ENCODE measurements at regions not wholly inside any gene's neighbourhood (a gene's known extent, or its start where the extent isn't known, plus 50 kb on each side); places are given as distances from the start of the nearest gene placed in this dataset.

DNA sequence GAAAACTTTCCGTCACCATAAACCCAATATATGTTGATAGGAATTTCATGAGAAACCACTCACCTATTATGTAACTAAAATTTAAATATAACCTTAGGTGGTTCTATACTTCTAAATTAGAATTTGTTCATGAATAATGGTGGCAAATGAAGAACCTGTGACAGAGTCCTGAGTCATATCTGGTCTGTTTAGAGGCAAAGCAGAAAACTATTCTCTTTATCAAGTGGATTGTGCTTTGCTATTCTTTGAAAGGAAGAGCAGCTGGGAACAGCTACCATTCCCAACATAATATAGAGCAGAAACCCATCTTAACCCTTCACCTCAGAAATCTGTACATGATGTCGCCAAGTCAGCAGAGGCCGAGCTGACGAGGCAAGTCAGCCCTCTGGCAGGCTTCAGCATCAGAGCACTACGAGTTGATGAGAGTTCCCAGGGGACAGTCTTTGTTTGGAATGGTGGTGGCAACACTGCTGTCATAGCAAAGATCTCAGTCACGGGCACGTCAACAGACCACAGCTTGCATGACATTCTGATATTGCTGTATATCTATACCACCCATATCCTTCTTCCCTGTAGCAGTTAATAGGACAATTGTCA, 631.9 kb upstream of the CA10 start:
- 65 to 77% methylated on average over 7 of the region's 7 CpGs for WGBS, 2 donors
- TF ChIP-seq POLR2A (IDR thresholded peaks at IDR 0.05), result no peak
- TF ChIP-seq, protein P1, sequence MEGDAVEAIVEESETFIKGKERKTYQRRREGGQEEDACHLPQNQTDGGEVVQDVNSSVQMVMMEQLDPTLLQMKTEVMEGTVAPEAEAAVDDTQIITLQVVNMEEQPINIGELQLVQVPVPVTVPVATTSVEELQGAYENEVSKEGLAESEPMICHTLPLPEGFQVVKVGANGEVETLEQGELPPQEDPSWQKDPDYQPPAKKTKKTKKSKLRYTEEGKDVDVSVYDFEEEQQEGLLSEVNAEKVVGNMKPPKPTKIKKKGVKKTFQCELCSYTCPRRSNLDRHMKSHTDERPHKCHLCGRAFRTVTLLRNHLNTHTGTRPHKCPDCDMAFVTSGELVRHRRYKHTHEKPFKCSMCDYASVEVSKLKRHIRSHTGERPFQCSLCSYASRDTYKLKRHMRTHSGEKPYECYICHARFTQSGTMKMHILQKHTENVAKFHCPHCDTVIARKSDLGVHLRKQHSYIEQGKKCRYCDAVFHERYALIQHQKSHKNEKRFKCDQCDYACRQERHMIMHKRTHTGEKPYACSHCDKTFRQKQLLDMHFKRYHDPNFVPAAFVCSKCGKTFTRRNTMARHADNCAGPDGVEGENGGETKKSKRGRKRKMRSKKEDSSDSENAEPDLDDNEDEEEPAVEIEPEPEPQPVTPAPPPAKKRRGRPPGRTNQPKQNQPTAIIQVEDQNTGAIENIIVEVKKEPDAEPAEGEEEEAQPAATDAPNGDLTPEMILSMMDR (IDR thresholded peaks at IDR 0.05), result no peak
- no peak for DNase-seq (ENCODE audit: low spot score in 2 of 2)
- intact Hi-C loops (cut with DNase I; ENCODE audit: low total_unique reads), result no loop called here
- H3K4me3 ChIP-seq (ENCODE audit: low read depth, poor library complexity, severe bottlenecking), result no peak overlapping the region

DNA sequence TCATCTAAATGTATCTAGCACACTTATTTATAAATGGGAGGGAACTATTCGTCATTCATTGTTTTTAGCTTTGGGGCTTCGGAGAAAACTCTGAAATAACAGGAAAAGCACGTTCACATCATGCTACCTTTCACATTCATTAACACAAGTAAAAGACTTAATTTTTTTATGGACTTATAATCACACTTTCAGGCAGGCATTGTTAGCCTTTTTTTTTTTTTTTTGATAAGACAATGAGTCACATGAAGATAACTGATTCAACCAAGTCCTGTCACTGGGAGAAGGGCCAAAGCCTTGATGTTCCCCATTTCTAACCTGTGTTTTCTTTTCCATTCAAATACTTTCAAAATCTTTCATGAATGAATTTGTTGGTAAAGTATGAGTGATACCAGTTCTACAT, 631.3 kb upstream of the CA10 start:
- intact Hi-C loops (cut with DNase I; ENCODE audit: low total_unique reads), result no loop called here
- no peak for DNase-seq (ENCODE audit: low spot score in 2 of 2)
- no peak for TF ChIP-seq POLR2A (IDR thresholded peaks at IDR 0.05)
- TF ChIP-seq, protein P1 (IDR thresholded peaks at IDR 0.05), result no peak
- WGBS, 2 donors, result 43 to 49% methylated on average over 3 of the region's 3 CpGs
- no peak overlapping the region for H3K4me3 ChIP-seq (ENCODE audit: low read depth, poor library complexity, severe bottlenecking)

DNA sequence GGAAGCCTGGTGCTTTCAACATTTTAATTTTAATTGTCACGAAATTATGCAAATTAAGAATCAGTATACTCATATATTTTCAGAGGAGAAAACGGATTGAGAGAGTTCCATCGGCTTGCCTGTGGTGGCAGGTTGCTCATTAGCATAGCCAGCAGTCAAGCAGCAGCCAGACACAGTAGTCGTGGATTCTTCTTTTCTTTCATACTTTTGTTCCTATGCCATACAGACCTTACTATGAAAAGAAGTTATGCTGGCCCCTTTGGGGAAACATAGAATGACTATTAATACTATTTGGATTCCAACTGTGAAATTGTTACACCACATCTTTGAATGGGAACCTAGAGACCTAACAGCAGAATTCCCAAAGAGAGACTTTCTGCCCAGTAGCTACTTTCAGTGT, 617.7 kb upstream of the CA10 start:
- 26 to 50% methylated on average over 4 of the region's 4 CpGs for WGBS, 2 donors
- DNase-seq (ENCODE audit: low spot score in 2 of 2), result no peak
- no peak overlapping the region for H3K4me3 ChIP-seq (ENCODE audit: low read depth, poor library complexity, severe bottlenecking)

DNA sequence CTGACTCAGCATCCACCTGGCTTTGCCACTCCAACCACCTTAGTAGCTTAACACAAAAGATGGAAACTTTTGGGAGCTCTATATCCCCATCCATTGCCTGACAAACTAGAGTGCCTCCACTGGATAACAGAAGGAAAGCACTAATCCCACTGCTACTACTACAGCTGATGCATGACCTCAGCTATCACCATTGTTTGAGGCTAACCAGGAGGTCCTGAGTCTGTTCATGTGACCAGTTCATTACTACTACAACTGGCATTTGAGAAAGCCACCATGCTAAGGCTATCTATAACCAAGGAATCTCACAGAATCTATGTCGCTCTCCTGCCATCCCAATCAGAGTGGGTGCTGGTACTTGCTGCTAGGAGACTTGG, 604.3 kb upstream of the CA10 start:
- 91 to 100% methylated on average over 1 of the region's 1 CpG for WGBS, 2 donors
- no peak for TF ChIP-seq POLR2A (IDR thresholded peaks at IDR 0.05)
- TF ChIP-seq, protein P1 (IDR thresholded peaks at IDR 0.05), result no peak
- no peak for DNase-seq (ENCODE audit: low spot score in 2 of 2)
- H3K4me3 ChIP-seq (ENCODE audit: low read depth, poor library complexity, severe bottlenecking), result no peak overlapping the region
- intact Hi-C loops (cut with DNase I; ENCODE audit: low total_unique reads), result no loop called here

More for the DNA sequence above, 617.7 kb upstream of the CA10 start:
- TF ChIP-seq POLR2A (IDR thresholded peaks at IDR 0.05), result no peak
- TF ChIP-seq, protein P1 (IDR thresholded peaks at IDR 0.05), result no peak
- intact Hi-C loops (cut with DNase I; ENCODE audit: low total_unique reads), result no loop called here

DNA sequence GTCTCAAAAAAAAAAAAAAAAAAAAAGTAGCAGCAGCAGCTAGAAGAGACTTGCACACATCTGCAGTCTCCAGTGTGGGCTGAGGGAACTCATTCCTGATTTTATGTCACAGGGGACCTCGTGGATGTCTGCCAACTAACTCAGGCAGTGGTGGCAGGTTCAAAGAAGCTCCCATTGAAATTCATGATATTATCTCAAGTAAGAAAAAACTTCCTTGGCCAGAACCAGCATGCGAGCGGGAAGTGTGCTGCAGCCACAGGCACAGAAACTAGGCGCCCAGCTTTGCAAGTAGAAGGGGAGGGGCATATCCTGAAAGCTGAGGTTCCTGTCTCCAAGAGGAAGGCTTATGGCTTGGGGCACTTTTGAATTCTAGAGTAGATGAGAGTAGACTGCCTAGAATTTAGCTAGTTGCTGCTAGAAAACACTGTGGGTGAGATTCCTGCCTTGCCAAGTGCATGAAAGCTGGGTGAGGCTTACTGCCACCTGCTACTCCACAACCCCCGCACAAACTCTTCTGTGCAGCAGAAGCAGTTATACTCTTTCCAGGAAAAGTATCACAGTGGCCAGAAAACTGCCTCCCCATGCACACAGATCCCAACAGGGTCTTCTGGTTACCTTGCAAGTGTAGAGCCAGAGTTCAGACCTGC, 603.8 kb upstream of the CA10 start:
- DNase-seq (ENCODE audit: low spot score in 2 of 2), result no peak
- no peak for TF ChIP-seq POLR2A (IDR thresholded peaks at IDR 0.05)
- TF ChIP-seq, protein P1 (IDR thresholded peaks at IDR 0.05), result no peak
- intact Hi-C loops (cut with DNase I; ENCODE audit: low total_unique reads), result no loop called here
- no peak overlapping the region for H3K4me3 ChIP-seq (ENCODE audit: low read depth, poor library complexity, severe bottlenecking)
- 34 to 36% methylated on average over 5 of the region's 5 CpGs for WGBS, 2 donors

GRCh38 chr17:52759864-52760263, 601.4 kb upstream of the CA10 start:
- 74 to 85% methylated on average over 3 of the region's 3 CpGs for WGBS, 2 donors
- no peak for DNase-seq (ENCODE audit: low spot score in 2 of 2)
- TF ChIP-seq, protein P1 (IDR thresholded peaks at IDR 0.05), result no peak
- no peak for TF ChIP-seq POLR2A (IDR thresholded peaks at IDR 0.05)
- intact Hi-C loops (cut with DNase I; ENCODE audit: low total_unique reads), result no loop called here
- no peak overlapping the region for H3K4me3 ChIP-seq (ENCODE audit: low read depth, poor library complexity, severe bottlenecking)
